ENCODE measurements at regions not wholly inside any gene's neighbourhood (a gene's known extent, or its start where the extent isn't known, plus 50 kb on each side); places are given as distances from the start of the nearest gene placed in this dataset.

DNA sequence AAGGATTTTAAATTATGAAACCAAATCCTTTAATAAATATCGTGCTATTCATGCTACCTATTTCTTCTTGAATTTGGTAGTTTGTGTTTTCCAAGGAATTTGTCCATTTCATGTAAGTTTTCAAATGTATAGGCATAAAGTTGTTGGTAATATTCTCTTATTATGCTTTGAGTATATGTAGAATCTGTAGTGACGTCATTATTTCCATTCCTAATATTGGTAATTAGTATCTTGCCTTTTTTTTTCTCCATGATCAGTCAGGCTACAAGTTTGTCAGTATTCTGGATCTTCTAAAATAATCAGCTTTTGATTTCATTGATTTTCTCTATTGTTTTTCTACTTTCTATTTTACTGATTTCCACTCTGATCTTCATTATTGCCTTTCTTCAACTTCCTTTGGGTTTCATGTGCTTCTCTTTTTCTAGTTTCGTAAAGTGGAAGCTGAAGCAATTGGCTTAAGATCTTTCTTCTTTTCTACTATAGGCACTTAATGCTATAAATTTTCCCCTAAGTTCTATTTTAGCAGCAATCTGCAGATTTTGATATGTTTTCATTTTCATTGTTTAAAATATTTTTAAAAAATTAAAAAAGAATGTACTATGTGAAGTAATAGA, 156.5 kb upstream of the HDAC9 start:
- Histone ChIP-seq H4K20me1 (ENCODE audit: insufficient read depth, low read length) (no peaks in the 10 kb centered on the region), H3K9me3 (ENCODE audit: low read length) (peaks cover 5% of the 10 kb centered on the region; the same call in 1 of the 2 replicates), H3K9me2 (ENCODE audit: insufficient read depth, low read length) (no peaks in the 10 kb centered on the region), H3K36me3 (ENCODE audit: insufficient read depth, low read length) (no peaks in the 10 kb centered on the region), H3K79me2 (ENCODE audit: insufficient read depth, low read depth, low read length) (no peaks in the 10 kb centered on the region), H3K27ac (ENCODE audit: low read depth, low read length, poor library complexity, severe bottlenecking) (no peak overlapping the region), H3K4me1 (ENCODE audit: insufficient read depth, low read length, poor library complexity, severe bottlenecking) (no peaks in the 10 kb centered on the region), H2AFZ (ENCODE audit: low read length) (no peak overlapping the region), H3K4me2 (ENCODE audit: low read length) (no peak overlapping the region), H3K4me3 (ENCODE audit: low read depth, low read length, poor library complexity, severe bottlenecking) (no peak overlapping the region)
- POLR2A ChIA-PET: interaction anchor here (0.6 kb wide), 1 partner anchor 1434 kb away, joined by 5 read pairs; no protein-coding TSS in a partner anchor
- no peak for DNase-seq (ENCODE audit: low spot score)
- TF ChIP-seq, protein P1, sequence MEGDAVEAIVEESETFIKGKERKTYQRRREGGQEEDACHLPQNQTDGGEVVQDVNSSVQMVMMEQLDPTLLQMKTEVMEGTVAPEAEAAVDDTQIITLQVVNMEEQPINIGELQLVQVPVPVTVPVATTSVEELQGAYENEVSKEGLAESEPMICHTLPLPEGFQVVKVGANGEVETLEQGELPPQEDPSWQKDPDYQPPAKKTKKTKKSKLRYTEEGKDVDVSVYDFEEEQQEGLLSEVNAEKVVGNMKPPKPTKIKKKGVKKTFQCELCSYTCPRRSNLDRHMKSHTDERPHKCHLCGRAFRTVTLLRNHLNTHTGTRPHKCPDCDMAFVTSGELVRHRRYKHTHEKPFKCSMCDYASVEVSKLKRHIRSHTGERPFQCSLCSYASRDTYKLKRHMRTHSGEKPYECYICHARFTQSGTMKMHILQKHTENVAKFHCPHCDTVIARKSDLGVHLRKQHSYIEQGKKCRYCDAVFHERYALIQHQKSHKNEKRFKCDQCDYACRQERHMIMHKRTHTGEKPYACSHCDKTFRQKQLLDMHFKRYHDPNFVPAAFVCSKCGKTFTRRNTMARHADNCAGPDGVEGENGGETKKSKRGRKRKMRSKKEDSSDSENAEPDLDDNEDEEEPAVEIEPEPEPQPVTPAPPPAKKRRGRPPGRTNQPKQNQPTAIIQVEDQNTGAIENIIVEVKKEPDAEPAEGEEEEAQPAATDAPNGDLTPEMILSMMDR (conservative IDR thresholded peaks at IDR 0.05; ENCODE audit: low read length): no peak
- no peak for TF ChIP-seq EZH2phosphoT487 (IDR thresholded peaks at IDR 0.05; ENCODE audit: borderline replicate concordance, low read depth, low read length)
- CTCF ChIA-PET (ENCODE audit: unreplicated experiment): no interaction called here
- intact Hi-C loops (cut with micrococcal nuclease; ENCODE audit: unreplicated experiment): no loop called here
- BruUV-seq (replicated peaks): no TSS peak

DNA sequence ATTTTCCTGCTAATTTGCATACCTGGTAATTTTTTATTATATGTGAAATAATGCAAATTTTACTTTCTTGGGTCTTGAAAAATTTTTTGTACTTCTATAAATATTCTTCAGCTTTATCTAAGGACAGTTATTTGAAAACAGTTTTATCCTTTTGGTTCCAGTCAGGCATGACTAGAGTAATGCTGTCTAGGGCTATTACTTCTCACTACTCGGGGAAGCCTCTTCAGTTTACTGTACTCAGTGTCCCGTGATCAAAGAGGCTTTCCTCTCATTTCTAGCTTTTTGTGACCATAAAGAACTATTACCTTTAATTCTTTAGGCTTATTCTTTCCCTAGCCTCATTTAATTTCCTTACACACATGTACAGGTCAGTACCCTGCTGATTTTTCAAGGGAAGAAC, 153.8 kb upstream of the HDAC9 start:
- no peak overlapping the region for H3K4me2 ChIP-seq (ENCODE audit: low read length)
- no peak overlapping the region for H2AFZ ChIP-seq (ENCODE audit: low read length)
- H3K9me2 ChIP-seq (ENCODE audit: insufficient read depth, low read length): no peaks in the 10 kb centered on the region
- peaks cover 5% of the 10 kb centered on the region; the same call in 1 of the 2 replicates for H3K9me3 ChIP-seq (ENCODE audit: low read length)
- intact Hi-C loops (cut with micrococcal nuclease; ENCODE audit: unreplicated experiment): no loop called here
- ChIA-PET CTCF (ENCODE audit: unreplicated experiment) (no interaction called here), POLR2A (no interaction called here)
- no peak overlapping the region for H3K27ac ChIP-seq (ENCODE audit: low read depth, low read length, poor library complexity, severe bottlenecking)
- no peaks in the 10 kb centered on the region for H3K4me1 ChIP-seq (ENCODE audit: insufficient read depth, low read length, poor library complexity, severe bottlenecking)
- H3K36me3 ChIP-seq (ENCODE audit: insufficient read depth, low read length): no peaks in the 10 kb centered on the region
- TF ChIP-seq, protein P1 (conservative IDR thresholded peaks at IDR 0.05; ENCODE audit: low read length): no peak
- no peak for TF ChIP-seq EZH2phosphoT487 (IDR thresholded peaks at IDR 0.05; ENCODE audit: borderline replicate concordance, low read depth, low read length)
- no peaks in the 10 kb centered on the region for H3K79me2 ChIP-seq (ENCODE audit: insufficient read depth, low read depth, low read length)
- DNase-seq (ENCODE audit: low spot score): no peak
- no peaks in the 10 kb centered on the region for H4K20me1 ChIP-seq (ENCODE audit: insufficient read depth, low read length)
- BruUV-seq (replicated peaks): no TSS peak
- H3K4me3 ChIP-seq (ENCODE audit: low read depth, low read length, poor library complexity, severe bottlenecking): no peak overlapping the region

DNA sequence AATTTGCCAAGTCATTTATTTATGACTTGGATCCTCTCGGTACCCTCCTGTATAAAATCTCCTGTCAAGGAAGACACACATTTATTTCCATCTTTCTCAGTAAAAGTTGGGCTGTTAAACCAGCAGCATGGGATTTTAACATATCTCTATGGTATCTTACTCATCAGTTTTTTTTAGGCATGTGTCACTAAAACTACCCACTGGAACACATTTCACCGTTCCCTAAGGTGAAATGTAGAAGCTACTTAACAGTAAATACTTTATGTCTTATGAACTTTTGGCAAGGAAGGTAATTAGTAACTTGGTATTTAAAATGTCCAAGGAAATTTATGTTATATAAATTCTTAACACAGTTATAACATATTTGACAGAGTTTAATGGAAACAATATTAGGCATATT, 152.5 kb upstream of the HDAC9 start:
- no TSS peak for BruUV-seq (replicated peaks)
- no peak for TF ChIP-seq EZH2phosphoT487 (IDR thresholded peaks at IDR 0.05; ENCODE audit: borderline replicate concordance, low read depth, low read length)
- TF ChIP-seq, protein P1 (conservative IDR thresholded peaks at IDR 0.05; ENCODE audit: low read length): no peak
- Histone ChIP-seq H3K4me3 (ENCODE audit: low read depth, low read length, poor library complexity, severe bottlenecking) (no peak overlapping the region), H3K79me2 (ENCODE audit: insufficient read depth, low read depth, low read length) (no peaks in the 10 kb centered on the region), H4K20me1 (ENCODE audit: insufficient read depth, low read length) (no peaks in the 10 kb centered on the region), H3K4me1 (ENCODE audit: insufficient read depth, low read length, poor library complexity, severe bottlenecking) (no peaks in the 10 kb centered on the region), H2AFZ (ENCODE audit: low read length) (no peak overlapping the region), H3K9me3 (ENCODE audit: low read length) (peaks cover 5% of the 10 kb centered on the region; the same call in 1 of the 2 replicates), H3K4me2 (ENCODE audit: low read length) (no peak overlapping the region), H3K36me3 (ENCODE audit: insufficient read depth, low read length) (no peaks in the 10 kb centered on the region), H3K27ac (ENCODE audit: low read depth, low read length, poor library complexity, severe bottlenecking) (no peak overlapping the region), H3K9me2 (ENCODE audit: insufficient read depth, low read length) (no peaks in the 10 kb centered on the region)
- CTCF ChIA-PET (ENCODE audit: unreplicated experiment): interaction anchor here (0.5 kb wide), 1 partner anchor 456 kb away, joined by 4 read pairs; no protein-coding TSS in a partner anchor
- intact Hi-C loops (cut with micrococcal nuclease; ENCODE audit: unreplicated experiment): no loop called here
- POLR2A ChIA-PET: interaction anchor here (0.6 kb wide), 1 partner anchor 277 kb away, joined by 3 read pairs; no protein-coding TSS in a partner anchor
- DNase-seq (ENCODE audit: low spot score): no peak
